ENCODE measurements at regions not wholly inside any gene's neighbourhood (a gene's known extent, or its start where the extent isn't known, plus 50 kb on each side); places are given as distances from the start of the nearest gene placed in this dataset.
"Not testable (repeated sequence)": the region's sequence is repeated elsewhere in the genome, so short reads cannot be mapped to it uniquely, and the experiment has no call there.

DNA sequence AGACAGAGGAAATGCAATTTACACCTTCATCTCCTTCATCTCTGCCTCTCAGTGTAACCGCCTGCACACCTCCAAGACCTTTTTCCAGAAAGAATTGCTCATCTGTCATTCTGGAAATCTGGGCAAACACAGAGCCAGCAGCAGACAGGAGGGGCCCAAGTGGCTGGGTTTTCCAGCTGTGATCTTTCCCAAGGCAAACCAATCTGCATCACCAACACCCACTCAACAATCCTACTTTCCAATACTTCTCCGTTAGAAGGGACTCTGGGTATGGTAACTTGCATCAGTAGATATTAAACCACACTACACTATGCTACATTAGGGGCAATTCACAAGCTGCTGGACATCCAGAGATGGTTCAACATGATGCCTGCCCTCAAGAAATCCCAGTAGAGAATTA is 781.8 kb upstream of the AUTS2 start:
- DNase-seq, result no peak

DNA sequence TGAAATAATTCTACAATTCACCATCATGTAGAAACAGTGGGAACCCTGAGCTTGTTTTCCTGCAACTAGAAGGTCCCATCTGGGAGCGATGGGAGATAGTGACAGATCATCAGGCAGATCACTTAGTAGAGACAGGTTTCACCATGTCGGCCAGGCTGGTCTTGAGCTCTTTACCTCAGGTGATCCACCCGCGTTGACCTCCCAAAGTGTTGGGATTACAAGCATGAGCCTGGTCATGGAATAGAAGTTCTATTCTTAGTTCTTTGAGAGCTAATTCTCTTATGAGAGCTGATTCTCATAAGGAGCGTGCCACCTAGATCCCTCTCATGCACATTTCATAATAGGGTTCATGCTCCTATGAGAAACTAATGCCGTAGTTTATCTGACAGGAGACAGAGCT is 778.0 kb upstream of the AUTS2 start:
- no peak for DNase-seq

DNA sequence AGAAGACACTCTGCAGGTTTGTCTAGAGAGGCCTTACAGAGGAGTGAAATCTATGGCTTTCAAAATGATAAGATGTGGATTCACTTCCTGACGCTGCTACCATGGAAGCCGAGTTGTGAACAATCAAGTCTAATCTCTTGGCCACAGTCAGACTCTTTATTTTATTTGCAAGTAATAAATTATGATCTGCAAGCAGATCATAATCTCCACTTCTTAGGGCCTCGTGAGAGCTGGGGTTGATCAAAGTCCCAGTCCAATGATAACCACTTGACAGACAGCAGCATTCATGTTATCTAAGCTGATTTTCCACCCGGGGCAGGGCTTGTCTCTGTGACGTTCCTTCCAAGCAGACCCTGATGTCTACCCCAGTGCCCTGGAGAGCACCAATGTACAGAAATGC is 776.4 kb upstream of the AUTS2 start:
- no peak for DNase-seq

DNA sequence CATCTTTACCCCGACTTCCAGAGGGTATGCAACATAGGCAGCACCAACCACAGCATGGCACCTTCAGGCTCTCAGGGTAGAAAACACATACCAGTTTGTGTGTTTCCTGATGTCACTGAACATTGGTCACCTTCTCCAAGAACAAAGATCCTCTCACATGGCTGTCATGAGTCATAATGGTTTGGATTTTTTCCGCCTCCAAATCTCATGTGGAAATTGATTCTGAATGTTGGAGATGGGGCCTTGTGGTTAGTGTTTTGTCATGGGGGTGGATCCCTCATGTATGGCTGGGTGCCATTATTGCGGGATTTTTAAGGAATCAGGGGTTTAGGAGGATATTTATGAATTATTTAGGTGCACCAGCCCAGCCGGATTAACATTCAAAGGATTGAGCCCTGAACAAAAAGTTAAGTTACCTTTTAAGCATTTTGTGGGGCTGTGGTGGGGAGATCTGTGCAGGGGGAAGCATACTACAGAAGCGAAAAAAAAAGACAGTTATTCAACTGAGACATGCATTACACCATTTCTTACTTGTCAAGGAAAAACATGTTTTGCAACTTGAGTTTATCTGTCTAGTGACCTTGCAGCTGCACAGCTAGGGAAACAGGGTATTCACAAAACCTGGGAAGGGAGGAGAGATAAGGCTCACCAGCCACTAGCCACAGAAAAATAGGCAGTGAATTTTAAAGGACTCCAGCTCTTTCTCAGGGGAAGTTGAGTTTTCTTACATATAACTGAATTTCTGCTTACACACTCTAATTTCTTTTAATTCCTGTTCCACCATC is 774.1 kb upstream of the AUTS2 start:
- DNase-seq, result no peak

DNA sequence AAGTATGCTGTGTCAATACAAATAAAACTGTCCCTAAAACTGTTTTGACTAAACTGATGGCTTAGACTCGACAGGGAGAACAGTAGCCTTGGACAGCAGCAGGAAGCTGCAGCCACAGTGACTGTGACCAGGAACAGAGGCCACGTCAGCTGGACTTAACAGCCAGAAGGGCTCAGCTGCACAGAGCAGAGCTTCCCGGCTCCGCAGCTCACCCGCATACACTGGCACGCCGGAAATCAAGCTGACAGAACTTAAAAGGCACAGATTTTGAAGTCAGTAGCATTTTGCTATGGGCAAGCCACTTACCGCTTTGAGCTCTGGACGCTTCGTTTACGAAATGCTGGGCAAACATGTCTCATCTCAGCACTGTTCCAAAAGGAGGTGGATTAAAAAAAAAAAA is 769.7 kb upstream of the AUTS2 start:
- DNase-seq, result no peak

DNA sequence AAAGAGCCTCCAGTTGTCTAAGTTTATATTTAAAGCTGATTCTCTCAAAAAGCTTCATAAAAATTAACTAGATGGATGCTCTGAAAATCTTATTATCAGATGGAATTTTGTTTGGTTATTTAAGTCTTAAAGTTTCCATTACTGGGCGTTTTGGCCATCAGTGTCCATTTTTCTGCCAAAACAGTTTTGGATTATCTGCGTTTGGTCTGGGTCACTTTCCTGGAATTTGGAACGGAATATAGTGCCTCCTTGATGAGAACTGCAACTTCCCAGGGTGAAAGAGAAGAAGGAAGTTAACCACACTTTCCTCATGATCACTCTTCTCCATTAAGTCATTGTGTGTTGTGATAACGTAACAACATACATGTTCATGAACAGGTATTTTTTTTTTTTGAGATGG is 764.9 kb upstream of the AUTS2 start:
- no peak for DNase-seq

DNA sequence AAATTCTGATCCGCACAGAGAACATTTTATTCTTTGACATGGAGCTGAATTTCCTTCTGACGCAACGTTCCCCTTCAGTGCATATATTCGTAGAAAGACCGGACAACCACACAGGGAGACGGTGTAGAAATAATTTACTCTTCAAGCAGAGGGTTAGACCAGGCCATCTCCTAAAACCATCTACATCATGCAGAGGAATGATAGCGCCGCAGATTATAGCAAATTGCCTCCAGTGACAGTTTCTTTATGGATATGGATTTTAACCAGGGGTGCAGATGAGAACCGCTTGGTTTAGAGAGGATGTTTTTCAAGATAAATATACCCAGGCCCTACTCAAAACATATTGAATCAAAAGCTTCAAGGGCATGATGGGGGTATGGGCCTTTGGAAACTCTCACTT is 759.3 kb upstream of the AUTS2 start:
- DNase-seq, result no peak

DNA sequence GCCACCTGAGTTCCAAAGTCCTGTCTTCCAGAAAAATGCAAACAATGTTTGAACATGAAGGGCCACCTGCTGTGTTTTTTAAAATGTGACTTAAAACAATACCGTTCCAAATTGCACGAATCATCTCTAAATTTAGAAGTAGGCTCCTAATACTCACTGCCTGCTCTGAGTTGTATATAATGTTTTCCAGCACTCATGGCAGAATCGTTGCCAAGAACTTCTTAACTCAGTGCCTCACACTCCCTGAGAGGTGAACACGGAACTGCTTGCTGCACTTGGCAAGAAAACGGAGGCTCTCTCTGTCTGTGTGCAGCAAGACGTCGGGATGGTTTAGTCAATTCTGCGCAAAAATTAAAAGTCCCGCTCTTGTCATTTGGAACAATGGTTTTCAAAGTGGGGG is 757.3 kb upstream of the AUTS2 start:
- no peak for DNase-seq

DNA sequence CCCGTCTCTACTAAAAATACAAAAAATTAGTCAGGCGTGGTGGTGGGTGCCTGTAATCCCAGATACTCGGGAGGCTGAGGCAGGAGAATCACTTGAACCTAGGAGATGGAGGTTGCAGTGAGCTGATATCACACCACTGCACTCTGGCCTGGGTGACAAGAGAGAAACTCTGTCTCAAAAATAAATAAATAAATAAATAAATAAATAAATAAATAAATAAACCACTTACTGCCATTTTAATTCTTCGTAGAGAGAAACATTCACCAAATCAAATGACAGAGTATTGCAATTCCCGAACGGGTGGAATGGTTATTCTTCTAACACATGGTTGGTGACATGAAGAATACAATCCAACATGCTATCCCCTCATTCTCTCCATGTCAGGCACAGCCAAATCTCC is 754.3 kb upstream of the AUTS2 start:
- not testable (repeated sequence) for DNase-seq

DNA sequence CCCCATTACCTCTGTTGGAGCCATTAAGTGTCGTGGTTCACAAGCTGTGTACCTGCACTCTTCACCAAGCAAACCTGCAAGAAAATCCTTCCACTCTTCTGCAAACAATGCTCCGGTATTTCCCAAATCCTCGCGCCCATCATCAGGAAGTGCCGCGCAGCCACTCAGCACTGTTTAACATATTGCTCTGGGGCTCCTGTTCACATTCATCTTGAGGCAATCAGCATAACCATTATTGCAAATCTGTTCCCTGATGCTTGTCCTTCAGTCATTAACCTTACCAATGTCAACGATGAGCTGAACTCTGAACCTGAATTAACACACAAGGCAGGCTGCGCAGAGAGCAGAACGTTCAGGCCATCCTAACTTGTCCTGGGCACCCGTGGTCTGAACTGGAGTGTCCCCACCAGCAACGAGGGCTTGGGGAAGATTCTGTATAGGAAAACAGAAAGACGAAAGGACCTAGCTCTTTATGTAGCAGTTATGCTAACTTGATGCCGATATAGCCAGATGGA is 751.4 kb upstream of the AUTS2 start:
- DNase-seq, result peak in 1 of 2 experiments; percentile 6

DNA sequence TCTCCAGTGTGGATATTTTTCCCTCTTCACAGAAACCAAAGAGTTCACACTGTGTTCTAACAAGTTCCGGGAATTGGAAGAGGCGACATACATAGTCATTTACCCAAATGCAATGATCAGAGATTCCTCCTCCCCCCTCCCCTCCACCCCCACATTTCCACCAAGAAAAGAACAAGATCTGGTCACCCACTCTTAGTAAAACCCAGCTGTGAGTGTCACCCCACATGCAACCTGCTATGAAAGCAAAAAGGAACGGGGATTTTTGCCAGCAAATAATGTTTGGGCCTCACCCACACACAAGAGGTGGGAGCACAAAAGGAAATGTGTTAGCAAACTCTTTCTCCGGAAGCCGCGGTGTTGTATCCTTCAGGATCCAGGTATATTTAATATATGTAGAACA is 745.0 kb upstream of the AUTS2 start:
- no peak for DNase-seq

DNA sequence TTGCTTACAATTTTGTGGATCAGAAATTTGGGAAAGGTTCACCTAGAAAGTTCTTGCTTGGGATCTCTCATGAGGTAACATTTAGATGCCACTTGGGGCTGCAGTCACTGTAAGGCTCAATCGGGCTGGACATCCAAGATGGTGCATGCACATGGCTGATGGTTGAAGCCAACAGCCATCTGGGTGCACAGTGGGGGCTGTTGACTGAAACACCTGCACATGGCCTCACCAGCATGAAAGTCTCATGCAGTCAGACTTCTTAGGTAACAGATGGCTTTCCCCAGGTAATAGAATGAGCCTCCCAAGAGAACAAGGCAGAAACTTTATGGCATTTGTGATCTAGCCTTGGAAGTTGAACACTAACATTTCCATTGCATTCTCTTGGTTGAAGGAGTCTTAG is 740.7 kb upstream of the AUTS2 start:
- no peak for DNase-seq

DNA sequence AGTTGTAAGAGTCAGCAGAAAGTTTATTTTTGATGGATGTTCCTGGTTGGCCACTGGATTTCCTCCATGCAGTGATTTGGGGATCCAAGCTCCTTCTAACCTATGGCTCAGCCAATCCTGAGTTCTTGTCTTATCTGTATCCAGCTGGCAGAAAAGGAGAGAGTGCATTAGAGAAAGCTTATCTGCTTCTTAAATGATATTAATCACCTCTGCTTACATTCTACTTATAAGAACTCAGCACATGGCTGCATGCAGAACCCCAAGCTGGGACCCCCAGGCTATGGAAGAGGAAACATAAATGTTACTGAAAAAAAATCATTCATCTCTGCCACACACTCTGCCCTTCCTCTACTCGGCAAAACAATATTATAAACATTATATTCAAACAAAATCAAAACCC is 739.8 kb upstream of the AUTS2 start:
- no peak for DNase-seq

DNA sequence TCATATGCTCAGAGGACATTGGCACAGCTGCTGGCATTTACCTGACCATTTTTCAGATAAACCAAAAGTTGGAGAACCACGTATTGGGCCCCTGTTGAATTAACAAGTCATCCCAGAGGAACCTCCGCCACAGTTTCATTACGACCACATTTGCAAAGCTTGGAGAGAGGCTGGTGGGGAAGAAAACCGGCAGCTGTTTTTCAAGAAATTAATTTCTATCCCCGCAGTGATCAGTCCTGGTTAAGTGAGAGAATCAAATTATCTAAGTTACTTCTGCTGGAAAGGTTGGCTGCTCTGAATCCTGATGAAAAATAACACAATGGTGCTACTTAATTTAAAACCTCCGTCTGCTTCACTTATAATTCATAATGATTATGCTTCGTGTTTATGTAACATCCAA is 737.1 kb upstream of the AUTS2 start:
- no peak for DNase-seq

DNA sequence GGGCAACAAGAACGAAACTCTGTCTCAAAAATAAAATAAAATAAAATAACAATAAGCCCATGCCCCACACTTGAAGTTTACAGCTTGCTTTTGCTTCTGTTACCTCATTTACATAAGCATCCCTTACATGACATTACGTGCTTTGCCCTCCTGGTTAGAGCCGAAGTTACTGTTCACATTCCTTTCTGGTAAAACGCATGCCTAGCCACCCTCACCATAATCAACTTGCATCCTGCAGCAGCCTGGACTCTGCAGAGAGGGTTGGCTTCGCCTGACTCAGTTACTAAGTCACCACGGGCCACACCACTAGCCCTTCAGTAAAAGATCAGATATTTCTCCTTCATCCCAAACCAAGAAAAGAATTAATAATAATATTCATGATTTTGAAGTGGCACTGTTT is 736.0 kb upstream of the AUTS2 start:
- no peak for DNase-seq

DNA sequence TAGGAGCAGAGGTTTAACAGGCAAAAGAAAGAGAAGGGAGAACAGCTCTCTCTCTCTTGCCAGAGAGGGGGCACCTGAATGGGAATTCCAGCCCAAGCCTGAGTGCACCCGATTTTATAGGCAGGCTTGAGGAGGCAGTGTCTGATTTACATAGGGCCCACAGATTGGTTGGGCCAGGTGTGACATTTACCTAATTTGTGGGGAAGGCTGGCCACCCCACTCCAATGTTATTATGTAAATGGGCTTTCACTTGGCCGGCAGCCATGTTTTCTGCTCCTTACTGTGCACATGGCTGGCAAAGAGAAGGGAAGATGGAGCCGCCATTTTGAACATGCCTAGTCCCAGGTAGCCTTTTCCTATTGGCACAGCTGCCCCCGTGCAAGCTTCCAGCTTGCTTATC is 735.5 kb upstream of the AUTS2 start:
- DNase-seq, result peak in 1 of 2 experiments; percentile 4

DNA sequence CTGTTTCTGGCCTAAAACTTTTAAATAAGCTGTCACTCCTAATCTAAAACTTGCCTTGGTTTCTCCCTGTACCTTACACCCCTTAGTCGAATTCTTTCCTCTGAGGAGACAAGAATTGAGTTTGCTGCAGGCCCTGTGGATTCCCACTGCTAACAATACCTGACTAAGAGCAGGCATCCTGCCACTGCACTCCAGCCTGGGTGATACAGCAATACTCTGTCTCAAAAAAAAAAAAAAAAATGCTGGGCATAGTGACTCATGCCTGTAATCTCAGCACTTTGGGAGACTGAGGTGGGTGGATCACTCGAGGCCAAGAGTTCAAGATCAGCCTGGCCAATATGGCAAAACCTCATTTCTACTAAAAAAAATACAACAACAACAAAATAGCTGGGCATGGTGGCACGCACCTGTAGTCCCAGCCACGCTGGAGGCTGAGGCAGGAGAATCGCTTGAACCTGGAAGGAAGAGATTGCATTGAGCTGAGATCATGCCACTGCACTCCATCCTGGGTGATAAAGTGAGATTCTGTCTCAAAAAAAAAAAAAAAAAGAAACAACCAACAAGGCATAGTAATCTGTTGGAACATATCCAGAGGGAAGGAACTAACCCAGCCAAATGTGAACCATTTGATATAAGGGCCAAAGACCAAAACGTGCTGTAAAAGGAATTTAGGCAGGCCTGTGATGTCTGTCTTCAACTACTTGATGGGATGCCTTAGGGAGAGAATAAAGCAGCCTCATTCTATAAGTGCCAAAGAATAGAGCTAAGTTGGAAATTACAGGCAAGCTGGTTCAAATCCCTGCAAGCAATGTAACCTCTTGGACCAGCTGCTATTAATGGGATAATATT is 732.7 kb upstream of the AUTS2 start:
- no peak for DNase-seq

DNA sequence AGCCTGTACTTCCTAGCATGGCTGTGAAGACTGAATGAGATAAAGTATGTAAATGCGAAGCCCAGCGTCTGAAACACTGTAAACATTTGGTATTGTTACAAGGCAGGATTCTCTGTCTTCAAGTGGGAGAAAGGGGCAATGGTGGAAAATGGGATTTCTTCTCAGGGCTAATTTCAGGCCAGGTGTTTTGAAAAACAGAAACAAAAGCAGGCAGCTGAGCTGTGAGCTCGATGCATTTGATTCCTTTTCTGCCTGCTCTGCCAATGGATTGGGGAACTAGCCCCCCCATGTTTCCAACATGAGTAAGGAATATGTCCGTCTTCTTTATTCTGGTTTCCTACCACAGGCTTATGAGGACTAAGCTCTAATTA is 732.1 kb upstream of the AUTS2 start:
- DNase-seq, result no peak

DNA sequence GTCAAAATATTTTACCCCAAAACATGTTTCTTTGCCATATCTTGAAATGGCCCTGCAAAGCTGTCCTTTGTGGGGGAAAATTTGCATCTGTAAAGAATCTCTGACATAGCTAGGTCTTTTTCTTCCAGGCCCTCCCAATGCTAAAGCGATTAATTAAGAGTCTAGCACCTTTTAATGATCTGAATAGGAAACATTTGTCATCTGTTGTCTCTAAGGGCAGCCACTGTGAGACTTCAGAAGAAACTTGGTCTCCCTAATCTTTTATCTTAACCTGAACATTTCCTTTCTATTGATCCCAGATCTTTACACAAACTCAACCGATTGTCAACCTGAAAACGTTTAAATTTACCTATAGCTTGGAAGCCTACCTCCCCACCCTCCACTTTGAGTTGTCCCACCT is 731.6 kb upstream of the AUTS2 start:
- not testable (repeated sequence) for DNase-seq

DNA sequence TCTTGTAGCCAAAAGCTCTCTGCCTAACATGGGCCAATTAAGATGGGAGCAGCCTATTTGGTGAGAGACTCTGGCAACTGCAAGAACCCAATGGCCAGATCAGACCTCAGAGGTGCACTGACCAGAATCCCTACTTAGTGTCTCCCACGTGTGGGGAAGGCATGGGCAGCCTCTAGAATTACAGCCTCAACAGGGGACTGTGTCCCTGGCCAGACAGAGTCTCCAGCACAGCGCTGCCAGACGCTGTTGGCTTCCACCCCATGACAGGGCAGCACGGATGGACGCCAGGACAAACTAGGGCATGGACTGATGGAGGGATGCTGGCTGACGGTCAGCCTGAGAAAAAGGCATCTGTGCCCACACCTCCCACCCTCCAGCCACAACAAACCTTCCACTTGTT is 729.3 kb upstream of the AUTS2 start:
- DNase-seq, result no peak

DNA sequence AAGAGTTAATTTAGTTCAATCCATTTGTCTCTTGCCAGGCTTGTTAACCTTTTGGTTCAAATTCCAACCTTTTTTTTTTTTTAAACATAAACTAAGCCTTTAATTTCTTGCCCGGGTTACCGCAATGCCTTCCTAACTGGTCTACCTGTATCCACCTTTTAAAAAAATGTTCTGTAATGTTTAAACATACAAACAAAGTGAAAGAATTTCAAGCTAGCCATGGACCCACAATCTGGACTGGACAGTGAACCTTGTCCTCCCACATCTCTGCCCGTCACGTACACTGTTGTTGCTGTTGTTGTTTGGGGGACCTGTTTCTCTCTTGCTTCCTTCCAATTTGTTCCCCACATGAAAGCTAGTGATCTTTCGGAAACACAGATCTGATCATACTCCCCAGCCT is 724.7 kb upstream of the AUTS2 start:
- DNase-seq, result no peak

DNA sequence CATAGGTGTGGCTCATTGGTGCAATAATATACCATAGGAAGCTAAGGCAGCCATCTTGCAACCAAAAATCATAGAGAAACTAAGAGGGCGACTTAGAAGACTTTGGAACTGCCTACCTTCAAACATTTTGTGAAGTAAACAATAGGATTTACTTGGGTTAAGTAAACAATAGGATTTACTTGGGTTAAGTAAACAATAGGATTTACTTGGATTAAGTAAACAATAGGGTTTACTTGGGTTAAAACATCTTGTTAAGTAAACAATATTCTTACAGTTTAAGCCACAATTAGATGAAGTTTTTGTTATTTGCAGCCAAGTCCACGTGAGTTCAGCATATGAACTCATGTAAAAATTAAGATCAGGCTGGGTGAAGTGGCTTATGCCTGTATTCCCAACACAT is 722.4 kb upstream of the AUTS2 start:
- DNase-seq, result no peak

DNA sequence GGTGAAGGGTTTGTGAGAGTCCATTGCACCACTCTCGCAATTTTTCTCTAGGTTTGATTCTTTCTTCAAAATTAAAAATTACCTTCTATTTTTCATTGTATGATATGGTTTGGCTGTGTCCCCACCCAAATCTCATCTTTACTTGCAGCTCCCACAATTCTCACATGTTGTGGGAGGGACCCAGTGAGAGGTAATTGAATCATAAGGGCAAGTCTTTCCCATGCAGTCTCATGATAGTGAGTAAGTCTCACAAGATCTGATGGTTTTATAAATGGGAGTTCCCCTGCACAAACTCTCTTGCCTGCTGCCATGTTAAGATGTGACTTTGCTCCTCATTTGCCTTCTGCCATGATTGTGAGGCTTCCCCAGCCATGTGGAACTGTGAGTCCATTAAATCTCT is 711.2 kb upstream of the AUTS2 start:
- DNase-seq, result not testable (repeated sequence)

DNA sequence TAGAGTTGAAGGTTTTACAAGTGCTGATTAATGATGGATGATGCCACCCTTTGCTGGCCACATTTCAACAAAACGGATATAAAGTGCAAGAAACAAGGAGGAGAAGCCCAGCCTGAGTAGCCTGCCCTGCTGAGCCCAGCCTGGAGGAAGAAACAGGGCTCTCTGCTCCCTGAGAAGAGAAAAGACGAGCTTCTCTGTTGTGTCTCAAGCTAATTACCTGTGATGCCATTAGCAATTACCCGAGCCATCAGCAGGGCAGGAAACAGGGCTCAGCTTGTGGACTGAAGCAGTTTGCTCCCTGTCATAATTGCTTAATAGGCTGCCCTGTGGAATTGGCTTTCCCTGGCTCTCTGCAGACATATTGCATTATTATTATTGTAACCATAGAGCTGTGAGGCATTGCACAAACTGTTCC is 709.3 kb upstream of the AUTS2 start:
- no peak for DNase-seq
